MM.1S (cell line): ENCODE measurements at regions not wholly inside any gene's neighbourhood (a gene's known extent, or its start where the extent isn't known, plus 50 kb on each side); places are given as distances from the start of the nearest gene placed in this dataset.

Experiments used
- DNase-seq: peaks from one replicate; pipeline ENCODE4 v3.0.0-alpha.2; 2015
- H2AFZ ChIP-seq: fragments of 300-600 bp; sonication (generic); 2 replicates; pipeline ENCODE4 v1.6.0; 2016; ENCODE audit warnings: antibody characterized with exemption, low read length
- H3F3A ChIP-seq: fragments of 300-600 bp; sonication (generic); 2 replicates; pipeline ENCODE4 v1.6.1; 2016; ENCODE audit warnings: mild to moderate bottlenecking, antibody characterized with exemption, low read length, moderate library complexity, mixed read lengths; ENCODE audit not compliant: insufficient read depth
- H3K27ac ChIP-seq: fragments of 300-600 bp; sonication (generic); 2 replicates; pipeline ENCODE4 v1.5.1; 2016; ENCODE audit warnings: mild to moderate bottlenecking, low read length
- H3K27me3 ChIP-seq: fragments of 300-600 bp; sonication (generic); replicated peaks from 2 replicates; pipeline ENCODE4 v1.6.0; 2016; ENCODE audit warnings: low read length; ENCODE audit not compliant: insufficient read depth
- H3K36me3 ChIP-seq: fragments of 300-600 bp; sonication (generic); replicated peaks from 2 replicates; pipeline ENCODE4 v1.6.1; 2016; ENCODE audit warnings: mild to moderate bottlenecking, low read length, mixed read lengths; ENCODE audit not compliant: insufficient read depth
- H3K4me1 ChIP-seq: fragments of 300-600 bp; sonication (generic); 2 replicates; pipeline ENCODE4 v1.6.1; 2016; ENCODE audit warnings: low read length, mixed read lengths
- H3K4me2 ChIP-seq: fragments of 300-600 bp; sonication (generic); 2 replicates; pipeline ENCODE4 v1.6.0; 2016; ENCODE audit warnings: low read depth, low read length
- H3K4me3 ChIP-seq: fragments of 300-600 bp; sonication (generic); 2 replicates; pipeline ENCODE4 v1.5.1; 2016; ENCODE audit warnings: low read length, mixed read lengths
- H3K79me2 ChIP-seq: fragments of 300-600 bp; sonication (generic); 2 replicates; pipeline ENCODE4 v1.6.1; 2016; ENCODE audit warnings: mixed run types, low read length, mixed read lengths
- H3K9ac ChIP-seq: fragments of 300-600 bp; sonication (generic); 2 replicates; pipeline ENCODE4 v1.6.1; 2016; ENCODE audit warnings: low read length, mixed read lengths
- H3K9me2 ChIP-seq: fragments of 300-600 bp; sonication (generic); replicated peaks from 2 replicates; pipeline ENCODE4 v1.6.1; 2016; ENCODE audit warnings: mild to moderate bottlenecking, low read length, mixed read lengths; ENCODE audit not compliant: insufficient read depth
- H3K9me3 ChIP-seq: fragments of 300-600 bp; sonication (generic); replicated peaks from 2 replicates; pipeline ENCODE4 v1.6.1; 2016; ENCODE audit warnings: mild to moderate bottlenecking, low read length, mixed read lengths; ENCODE audit not compliant: insufficient read depth
- H4K20me1 ChIP-seq: fragments of 300-600 bp; sonication (generic); 2 replicates; pipeline ENCODE4 v1.6.1; 2016; ENCODE audit warnings: mild to moderate bottlenecking, low read length, moderate library complexity, mixed read lengths; ENCODE audit not compliant: insufficient read depth
- EZH2 ChIP-seq: fragments of 300-600 bp; sonication (generic); optimal IDR thresholded peaks from 2 replicates; pipeline ENCODE3; 2017; ENCODE audit warnings: low read depth, mild to moderate bottlenecking, antibody characterized with exemption, low read length, mixed read lengths
- EZH2phosphoT487 ChIP-seq: fragments of 300-600 bp; sonication (generic); IDR thresholded peaks from 2 replicates; pipeline ENCODE4 v1.6.1; 2018; ENCODE audit warnings: antibody characterized with exemption, low read length
- TF ChIP-seq, protein P1 (sequence below): fragments of 300-600 bp; sonication (generic); IDR thresholded peaks from 2 replicates; pipeline ENCODE4 v1.5.1; 2016; ENCODE audit warnings: antibody characterized with exemption, low read length, mixed read lengths

DNA sequence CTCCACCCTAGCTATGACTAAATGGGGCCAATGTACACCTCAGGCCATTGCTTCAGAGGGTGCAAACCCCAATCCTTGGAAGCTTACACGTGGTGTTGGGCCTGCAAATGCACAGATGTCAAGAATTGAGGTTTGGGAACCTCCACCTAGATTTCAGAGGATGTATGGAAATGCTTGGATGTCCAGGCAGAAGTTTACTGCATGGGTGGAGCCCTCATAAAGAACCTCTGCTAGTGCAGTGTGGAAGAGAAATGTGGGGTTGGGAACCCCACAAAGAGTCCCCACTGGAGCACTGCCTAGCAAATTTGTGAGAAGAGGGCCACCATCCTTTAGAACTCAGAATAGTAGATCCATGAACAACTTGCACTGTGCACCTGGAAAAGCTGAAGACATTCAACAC, 284.1 kb downstream of the ANTXR2 start:
- no peaks in the 10 kb centered on the region for H4K20me1 ChIP-seq
- H3K36me3 ChIP-seq = no peaks in the 10 kb centered on the region
- H3K79me2 ChIP-seq = no peaks in the 10 kb centered on the region

DNA sequence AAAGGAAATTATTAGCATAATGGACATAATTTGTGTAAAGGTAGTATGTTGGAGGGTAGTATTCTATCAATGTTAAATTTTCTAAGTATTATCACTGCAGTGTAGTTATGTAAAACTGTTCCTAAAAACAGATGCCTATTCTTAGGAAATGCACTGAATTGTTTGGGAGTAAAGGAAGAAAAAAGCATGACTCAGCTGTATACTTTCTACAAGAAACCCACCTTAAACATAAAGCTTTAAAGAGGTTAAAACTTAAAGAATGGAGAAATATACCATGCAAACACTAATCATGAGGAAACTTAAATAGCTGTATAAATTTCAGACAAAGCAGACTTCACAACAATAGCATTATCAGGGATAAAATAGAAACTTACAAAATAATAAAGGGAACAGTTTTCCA, 292.9 kb downstream of the ANTXR2 start:
- H3K4me2 ChIP-seq = no peak overlapping the region
- no peaks in the 10 kb centered on the region for H3K9me3 ChIP-seq
- DNase-seq = no peak
- no peak overlapping the region for H3K27ac ChIP-seq
- no peaks in the 10 kb centered on the region for H4K20me1 ChIP-seq
- H3K79me2 ChIP-seq = no peaks in the 10 kb centered on the region
- no peaks in the 10 kb centered on the region for H3K4me1 ChIP-seq
- H3F3A ChIP-seq = no peaks in the 10 kb centered on the region
- no peak overlapping the region for H3K9ac ChIP-seq
- H3K4me3 ChIP-seq = no peak overlapping the region
- no peaks in the 10 kb centered on the region for H3K9me2 ChIP-seq
- H3K27me3 ChIP-seq = no peaks in the 10 kb centered on the region
- no peaks in the 10 kb centered on the region for H3K36me3 ChIP-seq
- no peak overlapping the region for H2AFZ ChIP-seq
- TF ChIP-seq EZH2phosphoT487 (no peak), EZH2 (no peak)
- TF ChIP-seq, protein P1, sequence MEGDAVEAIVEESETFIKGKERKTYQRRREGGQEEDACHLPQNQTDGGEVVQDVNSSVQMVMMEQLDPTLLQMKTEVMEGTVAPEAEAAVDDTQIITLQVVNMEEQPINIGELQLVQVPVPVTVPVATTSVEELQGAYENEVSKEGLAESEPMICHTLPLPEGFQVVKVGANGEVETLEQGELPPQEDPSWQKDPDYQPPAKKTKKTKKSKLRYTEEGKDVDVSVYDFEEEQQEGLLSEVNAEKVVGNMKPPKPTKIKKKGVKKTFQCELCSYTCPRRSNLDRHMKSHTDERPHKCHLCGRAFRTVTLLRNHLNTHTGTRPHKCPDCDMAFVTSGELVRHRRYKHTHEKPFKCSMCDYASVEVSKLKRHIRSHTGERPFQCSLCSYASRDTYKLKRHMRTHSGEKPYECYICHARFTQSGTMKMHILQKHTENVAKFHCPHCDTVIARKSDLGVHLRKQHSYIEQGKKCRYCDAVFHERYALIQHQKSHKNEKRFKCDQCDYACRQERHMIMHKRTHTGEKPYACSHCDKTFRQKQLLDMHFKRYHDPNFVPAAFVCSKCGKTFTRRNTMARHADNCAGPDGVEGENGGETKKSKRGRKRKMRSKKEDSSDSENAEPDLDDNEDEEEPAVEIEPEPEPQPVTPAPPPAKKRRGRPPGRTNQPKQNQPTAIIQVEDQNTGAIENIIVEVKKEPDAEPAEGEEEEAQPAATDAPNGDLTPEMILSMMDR = no peak

More for the DNA sequence above, 284.1 kb downstream of the ANTXR2 start:
- DNase-seq = no peak
- no peaks in the 10 kb centered on the region for H3F3A ChIP-seq
- H3K4me3 ChIP-seq = no peak overlapping the region
- H3K9me2 ChIP-seq = no peaks in the 10 kb centered on the region
- H3K4me2 ChIP-seq = no peak overlapping the region
- TF ChIP-seq, protein P1 = no peak
- no peak for TF ChIP-seq EZH2phosphoT487
- TF ChIP-seq EZH2 = no peak
- H3K9ac ChIP-seq = no peak overlapping the region
- H3K27me3 ChIP-seq = no peaks in the 10 kb centered on the region
- no peak overlapping the region for H3K27ac ChIP-seq
- no peaks in the 10 kb centered on the region for H3K9me3 ChIP-seq
- H2AFZ ChIP-seq = no peak overlapping the region
- H3K4me1 ChIP-seq = no peaks in the 10 kb centered on the region

DNA sequence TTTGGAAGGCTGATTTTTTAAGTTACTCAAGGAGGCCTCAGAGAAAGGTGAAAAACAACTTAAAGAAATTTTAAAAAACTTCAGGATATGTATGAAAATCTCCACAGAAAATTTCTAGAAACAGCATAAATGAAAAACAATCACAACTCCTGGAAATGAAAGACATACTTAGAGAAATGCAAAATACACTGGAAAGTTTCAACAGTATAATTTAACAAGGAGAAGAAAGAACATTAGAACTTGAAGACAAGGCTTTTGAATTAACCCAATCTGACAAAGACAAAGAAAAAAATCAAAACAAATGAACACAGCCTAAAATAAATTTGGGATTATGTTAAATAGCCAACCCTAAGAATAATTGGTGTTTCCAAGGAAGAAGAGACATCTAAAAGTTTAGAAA, 300.5 kb downstream of the ANTXR2 start:
- no peak overlapping the region for H3K4me3 ChIP-seq
- no peak overlapping the region for H3K9ac ChIP-seq
- no peak overlapping the region for H2AFZ ChIP-seq
- H3F3A ChIP-seq = no peaks in the 10 kb centered on the region
- H3K4me2 ChIP-seq = no peak overlapping the region
- TF ChIP-seq, protein P1 = no peak
- TF ChIP-seq EZH2 (no peak), EZH2phosphoT487 (no peak)
- H3K27me3 ChIP-seq = no peaks in the 10 kb centered on the region
- no peaks in the 10 kb centered on the region for H3K36me3 ChIP-seq
- no peaks in the 10 kb centered on the region for H4K20me1 ChIP-seq
- no peaks in the 10 kb centered on the region for H3K4me1 ChIP-seq
- no peak overlapping the region for H3K27ac ChIP-seq
- no peaks in the 10 kb centered on the region for H3K79me2 ChIP-seq
- H3K9me2 ChIP-seq = no peaks in the 10 kb centered on the region
- H3K9me3 ChIP-seq = no peaks in the 10 kb centered on the region
- no peak for DNase-seq
